ENCODE measurements at regions not wholly inside any gene's neighbourhood (a gene's known extent, or its start where the extent isn't known, plus 50 kb on each side); places are given as distances from the start of the nearest gene placed in this dataset.

DNA sequence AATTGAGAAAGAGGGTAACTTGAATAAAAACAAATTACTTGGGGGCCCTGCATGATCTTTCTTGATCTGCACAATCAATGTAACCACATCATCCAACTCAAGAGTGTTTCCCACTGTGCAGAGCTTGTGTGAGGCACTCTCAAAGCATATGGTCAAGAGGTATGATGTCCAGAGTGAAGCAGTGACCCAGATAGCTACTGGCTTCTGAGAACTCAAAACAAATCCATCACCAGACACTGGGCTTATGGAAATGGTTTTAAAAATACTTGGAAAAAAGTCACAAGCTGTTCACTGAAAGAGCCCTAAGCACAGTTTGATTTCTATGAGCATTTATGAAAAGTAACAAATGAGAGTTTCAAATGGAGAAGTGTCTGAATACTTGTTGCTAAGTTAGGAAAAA is 361.0 kb downstream of the GRXCR1 start:
- Histone ChIP-seq H3K4me1 (ENCODE audit: control insufficient read depth in 5 of 5, insufficient read depth in 5 of 5, low read length in 5 of 5) (no peaks in the 10 kb centered on the region), H3K9me3 (ENCODE audit: control insufficient read depth in 4 of 4, insufficient read depth in 3 of 4, low read length in 3 of 4) (peaks cover 0 to 5% (median 2%) of the 10 kb centered on the region in 4 donors), H3K9ac (ENCODE audit: insufficient read depth in 1 of 2, low read length in 2 of 2) (no peak overlapping the region), H3K27me3 (ENCODE audit: control insufficient read depth in 3 of 3, insufficient read depth in 3 of 3, low read length in 2 of 3) (no peaks in the 10 kb centered on the region), H3K27ac (ENCODE audit: low read depth in 1 of 2, low read length in 1 of 2) (no peak overlapping the region), H3K4me3 (no peak overlapping the region), H3K36me3 (ENCODE audit: control insufficient read depth in 4 of 4, insufficient read depth in 4 of 4, low read length in 4 of 4) (no peaks in the 10 kb centered on the region)
- no peak for ATAC-seq (ENCODE audit: insufficient read depth, low FRiP score)
- TF ChIP-seq, protein P1, sequence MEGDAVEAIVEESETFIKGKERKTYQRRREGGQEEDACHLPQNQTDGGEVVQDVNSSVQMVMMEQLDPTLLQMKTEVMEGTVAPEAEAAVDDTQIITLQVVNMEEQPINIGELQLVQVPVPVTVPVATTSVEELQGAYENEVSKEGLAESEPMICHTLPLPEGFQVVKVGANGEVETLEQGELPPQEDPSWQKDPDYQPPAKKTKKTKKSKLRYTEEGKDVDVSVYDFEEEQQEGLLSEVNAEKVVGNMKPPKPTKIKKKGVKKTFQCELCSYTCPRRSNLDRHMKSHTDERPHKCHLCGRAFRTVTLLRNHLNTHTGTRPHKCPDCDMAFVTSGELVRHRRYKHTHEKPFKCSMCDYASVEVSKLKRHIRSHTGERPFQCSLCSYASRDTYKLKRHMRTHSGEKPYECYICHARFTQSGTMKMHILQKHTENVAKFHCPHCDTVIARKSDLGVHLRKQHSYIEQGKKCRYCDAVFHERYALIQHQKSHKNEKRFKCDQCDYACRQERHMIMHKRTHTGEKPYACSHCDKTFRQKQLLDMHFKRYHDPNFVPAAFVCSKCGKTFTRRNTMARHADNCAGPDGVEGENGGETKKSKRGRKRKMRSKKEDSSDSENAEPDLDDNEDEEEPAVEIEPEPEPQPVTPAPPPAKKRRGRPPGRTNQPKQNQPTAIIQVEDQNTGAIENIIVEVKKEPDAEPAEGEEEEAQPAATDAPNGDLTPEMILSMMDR (IDR thresholded peaks at IDR 0.05; ENCODE audit: control extremely low read depth, extremely low read depth), result no peak
- DNase-seq, result no peak

DNA sequence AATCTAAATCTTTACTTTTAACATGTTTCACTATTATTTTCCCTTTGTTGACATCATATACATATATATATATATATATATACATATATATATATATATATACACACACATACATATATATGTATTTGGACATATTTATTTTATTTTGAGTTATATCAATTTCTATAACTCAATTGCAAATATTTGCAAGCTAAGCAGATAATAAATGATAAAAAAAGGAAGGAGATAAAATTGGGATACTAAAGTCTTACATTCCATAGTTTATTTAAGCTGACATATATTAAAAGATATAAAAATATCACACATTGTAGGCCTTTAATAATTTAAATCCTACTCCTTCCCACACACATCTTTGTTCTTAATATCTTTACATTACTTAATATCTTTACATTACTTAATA is 372.2 kb downstream of the GRXCR1 start:
- H3K36me3 ChIP-seq (ENCODE audit: control insufficient read depth in 4 of 4, insufficient read depth in 4 of 4, low read length in 4 of 4), result no peaks in the 10 kb centered on the region
- H3K9me3 ChIP-seq (ENCODE audit: control insufficient read depth in 4 of 4, insufficient read depth in 3 of 4, low read length in 3 of 4), result no peaks in the 10 kb centered on the region
- ATAC-seq (ENCODE audit: insufficient read depth, low FRiP score) (no peak), DNase-seq (no peak)
- TF ChIP-seq, protein P1 (IDR thresholded peaks at IDR 0.05; ENCODE audit: control extremely low read depth, extremely low read depth), result no peak
- H3K27me3 ChIP-seq (ENCODE audit: control insufficient read depth in 3 of 3, insufficient read depth in 3 of 3, low read length in 2 of 3), result no peaks in the 10 kb centered on the region
- H3K9ac ChIP-seq (ENCODE audit: insufficient read depth in 1 of 2, low read length in 2 of 2), result no peak overlapping the region
- no peaks in the 10 kb centered on the region for H3K4me1 ChIP-seq (ENCODE audit: control insufficient read depth in 5 of 5, insufficient read depth in 5 of 5, low read length in 5 of 5)
- no peak overlapping the region for H3K27ac ChIP-seq (ENCODE audit: low read depth in 1 of 2, low read length in 1 of 2)
- no peak overlapping the region for H3K4me3 ChIP-seq

- TF ChIP-seq, protein P1 (IDR thresholded peaks at IDR 0.05; ENCODE audit: control extremely low read depth, extremely low read depth), result no peak
- no peak for DNase-seq
- Histone ChIP-seq H3K4me3 (no peak overlapping the region), H3K36me3 (ENCODE audit: control insufficient read depth in 4 of 4, insufficient read depth in 4 of 4, low read length in 4 of 4) (no peaks in the 10 kb centered on the region), H3K27me3 (ENCODE audit: control insufficient read depth in 3 of 3, insufficient read depth in 3 of 3, low read length in 2 of 3) (no peaks in the 10 kb centered on the region), H3K9me3 (ENCODE audit: control insufficient read depth in 4 of 4, insufficient read depth in 3 of 4, low read length in 3 of 4) (no peaks in the 10 kb centered on the region), H3K9ac (ENCODE audit: insufficient read depth in 1 of 2, low read length in 2 of 2) (no peak overlapping the region), H3K27ac (ENCODE audit: low read depth in 1 of 2, low read length in 1 of 2) (no peak overlapping the region), H3K4me1 (ENCODE audit: control insufficient read depth in 5 of 5, insufficient read depth in 5 of 5, low read length in 5 of 5) (no peaks in the 10 kb centered on the region)
- no peak for ATAC-seq (ENCODE audit: insufficient read depth, low FRiP score)
- 0% methylated on average over 1 of the region's 1 CpG for WGBS, 2 donors
Observed at GRCh38 chr4:43271946-43272345, 379.4 kb downstream of the GRXCR1 start.

DNA sequence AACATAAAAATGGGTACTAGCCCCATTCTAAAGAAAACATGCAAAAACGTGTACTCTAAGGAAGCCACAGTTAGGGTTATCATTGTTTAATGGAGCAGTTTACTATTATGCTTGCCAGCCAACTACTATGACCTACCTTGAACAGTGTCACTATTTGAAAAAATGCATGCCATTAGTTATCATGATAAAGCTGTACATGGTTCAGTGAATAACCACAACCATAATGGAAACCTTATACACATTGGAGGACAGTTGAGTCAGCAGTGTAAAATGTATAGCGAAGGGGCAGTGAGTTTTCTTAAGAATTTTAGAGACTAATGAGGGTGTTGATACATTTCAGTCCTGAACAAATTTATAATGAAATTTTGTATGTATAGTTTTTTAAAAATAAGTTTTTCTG is 381.9 kb downstream of the GRXCR1 start:
- Histone ChIP-seq H3K9ac (ENCODE audit: insufficient read depth in 1 of 2, low read length in 2 of 2) (no peak overlapping the region), H3K27ac (ENCODE audit: low read depth in 1 of 2, low read length in 1 of 2) (no peak overlapping the region), H3K36me3 (ENCODE audit: control insufficient read depth in 4 of 4, insufficient read depth in 4 of 4, low read length in 4 of 4) (no peaks in the 10 kb centered on the region), H3K9me3 (ENCODE audit: control insufficient read depth in 4 of 4, insufficient read depth in 3 of 4, low read length in 3 of 4) (no peaks in the 10 kb centered on the region), H3K4me1 (ENCODE audit: control insufficient read depth in 5 of 5, insufficient read depth in 5 of 5, low read length in 5 of 5) (no peaks in the 10 kb centered on the region), H3K4me3 (no peak overlapping the region), H3K27me3 (ENCODE audit: control insufficient read depth in 3 of 3, insufficient read depth in 3 of 3, low read length in 2 of 3) (no peaks in the 10 kb centered on the region)
- 76 to 81% methylated on average over 2 of the region's 2 CpGs for WGBS, 2 donors
- ATAC-seq (ENCODE audit: insufficient read depth, low FRiP score) (no peak), DNase-seq (no peak)
- TF ChIP-seq, protein P1 (IDR thresholded peaks at IDR 0.05; ENCODE audit: control extremely low read depth, extremely low read depth), result no peak

All from lung (tissue), 11 donors.